Activated effector memory CD4-positive, alpha-beta T cell treated with anti-CD3 and anti-CD28 coated beads, Interleukin-2, amount 50 U/mL, for 16 hours (primary cell): ENCODE measurements at regions not wholly inside any gene's neighbourhood (a gene's known extent, or its start where the extent isn't known, plus 50 kb on each side); places are given as distances from the start of the nearest gene placed in this dataset.

Source experiments
- DNase-seq: peaks from one replicate; pipeline ENCODE4 v3.0.0-alpha.2; 2020

GRCh38 chr2:120984452-120985173, 248.9 kb downstream of the GLI2 start:
- peak; percentile 50 for DNase-seq

DNA sequence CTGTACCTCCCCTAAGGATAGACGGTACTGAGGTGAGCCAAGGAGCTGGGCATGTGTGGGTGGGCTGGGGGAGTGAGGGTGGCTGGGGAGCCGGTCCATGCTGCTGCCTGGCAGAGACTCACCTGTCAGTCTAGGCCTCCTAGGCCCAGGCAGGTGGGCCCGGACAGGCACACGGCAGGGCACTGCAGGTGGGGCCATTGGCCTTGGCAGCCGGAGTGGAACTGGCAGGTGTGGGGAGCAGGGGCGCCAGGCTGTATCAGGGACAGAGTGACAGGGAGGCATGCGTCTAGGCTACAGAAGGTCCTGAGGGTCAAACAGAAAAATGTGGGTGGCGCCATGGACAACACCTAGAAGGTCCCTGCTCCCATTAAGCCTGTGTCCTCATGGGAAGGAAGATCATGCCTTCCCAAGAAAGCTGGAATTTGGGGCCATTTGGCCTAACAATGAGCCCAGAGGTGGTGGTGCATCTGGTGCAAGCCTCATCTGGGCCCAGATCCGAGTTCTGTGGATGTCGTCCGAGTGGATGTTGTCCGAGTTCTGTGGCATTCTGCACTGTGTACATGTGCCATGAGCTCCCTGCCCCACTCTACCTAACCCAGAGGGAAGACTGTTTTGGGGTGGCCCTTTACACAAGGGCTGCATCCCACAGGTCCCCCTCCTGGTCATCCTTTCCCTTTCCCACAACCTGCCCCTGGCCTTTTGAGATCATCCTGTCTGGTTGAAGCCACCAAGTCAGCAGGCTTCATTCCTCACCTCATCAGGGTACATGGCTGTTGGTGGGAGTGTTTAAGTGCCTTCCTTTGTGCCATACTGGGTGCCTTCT, 249.7 kb downstream of the GLI2 start:
- peak; percentile 47 for DNase-seq

DNA sequence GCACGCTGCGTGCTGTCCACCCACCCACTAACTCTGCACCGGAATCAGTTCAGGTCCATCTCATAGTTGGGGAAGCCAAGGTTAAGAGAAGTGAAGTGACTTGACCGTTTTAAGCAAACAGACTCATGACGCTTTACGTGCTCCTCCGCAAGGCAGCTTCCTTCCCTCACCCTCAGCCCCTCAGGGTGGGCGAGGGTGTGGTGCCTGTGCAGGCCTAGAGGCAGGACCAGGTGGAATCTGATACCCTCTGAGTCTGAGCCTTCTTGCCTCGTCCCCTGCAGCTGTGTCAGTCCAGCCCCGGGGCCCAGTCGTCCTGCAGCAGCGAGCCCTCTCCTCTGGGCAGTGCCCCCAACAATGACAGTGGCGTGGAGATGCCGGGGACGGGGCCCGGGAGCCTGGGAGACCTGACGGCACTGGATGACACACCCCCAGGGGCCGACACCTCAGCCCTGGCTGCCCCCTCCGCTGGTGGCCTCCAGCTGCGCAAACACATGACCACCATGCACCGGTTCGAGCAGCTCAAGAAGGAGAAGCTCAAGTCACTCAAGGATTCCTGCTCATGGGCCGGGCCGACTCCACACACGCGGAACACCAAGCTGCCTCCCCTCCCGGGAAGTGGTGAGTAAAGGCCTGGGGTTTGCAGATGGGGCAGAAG, 250.5 kb downstream of the GLI2 start:
- DNase-seq = peak; percentile 60

GRCh38 chr2:120986898-120987650, 251.4 kb downstream of the GLI2 start:
- DNase-seq = peak; percentile 49

GRCh38 chr2:120988051-120988699, 252.5 kb downstream of the GLI2 start:
- peak; percentile 56 for DNase-seq

DNA sequence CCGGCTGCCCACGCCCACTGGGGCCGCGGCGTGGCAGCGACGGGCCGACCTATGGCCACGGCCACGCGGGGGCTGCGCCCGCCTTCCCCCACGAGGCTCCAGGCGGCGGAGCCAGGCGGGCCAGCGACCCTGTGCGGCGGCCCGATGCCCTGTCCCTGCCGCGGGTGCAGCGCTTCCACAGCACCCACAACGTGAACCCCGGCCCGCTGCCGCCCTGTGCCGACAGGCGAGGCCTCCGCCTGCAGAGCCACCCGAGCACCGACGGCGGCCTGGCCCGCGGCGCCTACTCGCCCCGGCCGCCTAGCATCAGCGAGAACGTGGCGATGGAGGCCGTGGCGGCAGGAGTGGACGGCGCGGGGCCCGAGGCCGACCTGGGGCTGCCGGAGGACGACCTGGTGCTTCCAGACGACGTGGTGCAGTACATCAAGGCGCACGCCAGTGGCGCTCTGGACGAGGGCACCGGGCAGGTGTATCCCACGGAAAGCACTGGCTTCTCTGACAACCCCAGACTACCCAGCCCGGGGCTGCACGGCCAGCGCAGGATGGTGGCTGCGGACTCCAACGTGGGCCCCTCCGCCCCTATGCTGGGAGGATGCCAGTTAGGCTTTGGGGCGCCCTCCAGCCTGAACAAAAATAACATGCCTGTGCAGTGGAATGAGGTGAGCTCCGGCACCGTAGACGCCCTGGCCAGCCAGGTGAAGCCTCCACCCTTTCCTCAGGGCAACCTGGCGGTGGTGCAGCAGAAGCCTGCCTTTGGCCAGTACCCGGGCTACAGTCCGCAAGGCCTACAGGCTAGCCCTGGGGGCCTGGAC, 253.2 kb downstream of the GLI2 start:
- DNase-seq = peak; percentile 55

GRCh38 chr2:120989512-120990441, 254.1 kb downstream of the GLI2 start:
- peak; percentile 58 for DNase-seq

DNA sequence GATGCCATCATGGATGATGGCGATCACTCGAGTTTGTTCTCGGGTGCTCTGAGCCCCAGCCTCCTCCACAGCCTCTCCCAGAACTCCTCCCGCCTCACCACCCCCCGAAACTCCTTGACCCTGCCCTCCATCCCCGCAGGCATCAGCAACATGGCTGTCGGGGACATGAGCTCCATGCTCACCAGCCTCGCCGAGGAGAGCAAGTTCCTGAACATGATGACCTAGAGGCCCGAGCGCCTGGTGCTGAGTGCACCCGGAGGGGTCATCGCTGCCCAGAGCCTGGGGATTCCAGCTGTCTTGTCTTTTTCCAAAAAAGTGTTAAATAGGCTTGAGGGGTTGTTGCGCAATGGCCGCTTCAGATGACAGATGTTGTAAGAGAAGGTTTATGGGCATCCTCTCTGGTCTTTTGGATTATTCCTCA, 254.8 kb downstream of the GLI2 start:
- peak; percentile 46 for DNase-seq

GRCh38 chr2:120991441-120991840, 255.8 kb downstream of the GLI2 start:
- DNase-seq = peak; percentile 22

DNA sequence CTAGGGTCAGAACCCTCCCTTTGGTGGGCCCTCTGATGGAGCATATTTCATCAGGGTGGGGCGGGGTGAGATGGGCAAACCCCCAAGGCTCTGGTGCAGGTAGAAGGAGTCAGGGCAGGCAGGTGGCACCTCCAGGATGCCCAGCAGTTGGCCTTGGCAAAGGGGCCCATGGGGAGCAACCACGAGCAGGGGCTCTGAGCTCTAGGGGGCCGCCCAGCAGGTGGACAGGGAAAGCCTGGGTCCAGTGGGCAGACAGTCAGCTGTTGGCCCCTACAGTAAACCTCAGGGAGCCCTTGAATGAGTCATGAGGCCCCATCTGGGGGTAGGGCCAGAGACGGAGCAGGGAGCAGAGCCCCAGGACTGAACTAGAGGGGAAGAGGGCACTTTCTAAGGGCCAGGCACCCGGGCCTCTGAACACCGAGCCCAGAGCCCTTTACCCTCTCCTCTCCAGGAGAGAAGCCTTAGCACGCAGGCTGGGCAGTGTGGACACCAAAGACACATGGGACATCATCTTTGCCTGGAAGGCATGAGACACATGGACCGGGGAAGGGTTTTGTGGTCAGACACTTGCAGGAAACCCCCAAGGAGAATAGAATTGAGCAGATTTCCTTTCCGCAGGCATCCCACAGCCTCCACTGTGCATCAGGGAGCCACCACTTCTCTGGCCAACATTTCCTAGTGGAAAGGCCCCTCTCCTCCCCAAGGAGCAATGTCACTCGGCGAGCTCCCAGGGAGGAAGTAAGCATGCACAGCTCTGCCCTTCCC, 257.3 kb downstream of the GLI2 start:
- DNase-seq = peak; percentile 28

- DNase-seq = peak; percentile 22
These were observed 258.0 kb downstream of the GLI2 start for GRCh38 chr2:120993661-120994060.

GRCh38 chr2:120994301-120994995, 258.8 kb downstream of the GLI2 start:
- no peak for DNase-seq

- no peak for DNase-seq
These were observed 259.5 kb downstream of the GLI2 start for GRCh38 chr2:120995152-120995551.

GRCh38 chr2:120995656-120996190, 260.1 kb downstream of the GLI2 start:
- no peak for DNase-seq

DNA sequence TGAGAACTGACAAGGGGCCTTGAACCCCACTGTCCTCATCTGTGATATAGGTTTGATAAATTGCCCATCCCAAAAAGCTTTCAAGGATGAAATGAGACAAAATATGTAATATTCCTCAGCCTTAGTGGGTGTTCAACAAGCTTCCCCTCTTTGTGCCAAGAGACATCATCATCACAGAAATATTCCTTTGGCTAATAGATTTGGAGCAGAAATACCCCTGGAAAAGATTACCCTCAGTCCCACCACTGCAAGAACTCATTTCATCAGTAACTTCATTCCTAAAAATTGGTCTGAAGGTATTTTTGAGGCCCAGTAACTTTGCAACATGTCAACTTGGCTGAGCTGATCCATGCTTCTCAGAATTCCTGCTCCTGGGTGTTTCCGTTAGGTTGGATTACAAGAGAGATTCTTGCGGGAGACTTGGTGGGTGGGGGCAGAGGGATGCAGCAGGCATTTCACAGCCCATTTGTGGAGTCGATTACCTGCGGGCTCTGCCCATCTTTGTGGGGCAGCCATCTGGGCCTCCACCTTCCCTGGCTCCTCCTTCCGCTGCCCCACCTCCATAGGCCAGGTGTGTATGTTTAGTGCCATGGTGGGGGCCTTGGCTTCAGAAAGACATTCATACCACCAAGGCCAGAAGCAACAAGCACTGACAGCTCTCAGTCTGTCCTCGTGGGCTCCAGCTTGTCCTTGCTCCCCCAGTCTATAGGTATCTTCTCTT, 263.9 kb downstream of the GLI2 start:
- DNase-seq = no peak

- DNase-seq = no peak
These were observed 265.1 kb downstream of the GLI2 start for GRCh38 chr2:121000804-121001203.

- DNase-seq = no peak
These were observed 266.0 kb downstream of the GLI2 start for GRCh38 chr2:121001641-121002040.

GRCh38 chr2:121002597-121002996, 266.9 kb downstream of the GLI2 start:
- DNase-seq = no peak
